Cardiac septum (tissue), 1 donor: ENCODE measurements at regions not wholly inside any gene's neighbourhood (a gene's known extent, or its start where the extent isn't known, plus 50 kb on each side); places are given as distances from the start of the nearest gene placed in this dataset.

Source experiments
- DNase-seq: peaks from one replicate; pipeline ENCODE4 v3.0.0-alpha.2; 2020; ENCODE audit warnings: low spot score
- intact Hi-C: fragments of 100-400 bp; cut with DNase I; formaldehyde crosslinking; loops from one replicate; pipeline ENCODE4 v1.14.0; 2022
- donor health status: DM: no; HTN: no; CAD: no.

DNA sequence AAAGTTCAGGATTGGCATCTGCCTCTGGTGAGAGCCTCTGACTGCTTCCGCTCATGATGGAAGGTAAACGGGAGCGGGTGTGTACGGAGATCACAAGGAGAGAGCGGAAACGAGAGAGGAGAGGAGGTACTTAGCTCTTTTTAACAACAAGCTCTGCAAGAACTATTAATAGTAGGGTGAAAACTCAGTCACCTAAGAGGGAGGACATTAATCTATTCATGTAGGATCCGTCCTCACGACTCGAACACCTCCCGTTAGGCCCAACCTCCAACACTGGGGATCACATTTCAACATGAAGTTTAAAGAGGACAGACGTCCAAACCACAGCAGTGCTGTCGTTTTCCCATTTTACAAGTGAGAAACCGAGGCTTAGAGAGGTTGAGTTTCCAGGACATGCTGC lies 173.7 kb downstream of the SLC28A3 start:
- intact Hi-C loops = no loop called here
- DNase-seq = no peak

DNA sequence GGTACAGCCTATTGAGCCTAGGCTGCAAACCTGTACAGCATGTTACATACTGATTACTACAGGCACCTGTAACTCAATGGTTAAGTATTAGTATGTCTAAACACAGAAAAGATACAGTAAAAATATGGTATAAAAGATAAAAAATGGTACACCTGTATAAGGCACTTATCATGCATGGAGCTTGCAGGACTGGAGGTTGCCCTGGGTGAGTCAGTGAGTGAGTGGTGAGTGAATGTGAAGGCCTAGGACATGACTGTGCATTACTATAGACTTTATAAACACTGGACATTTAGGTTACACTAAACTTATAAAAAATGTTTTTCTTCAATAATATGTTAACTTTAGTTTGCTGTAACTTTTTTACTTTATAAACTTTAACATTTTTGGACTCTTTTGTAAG lies 171.3 kb downstream of the SLC28A3 start:
- no peak for DNase-seq
- intact Hi-C loops = no loop called here

DNA sequence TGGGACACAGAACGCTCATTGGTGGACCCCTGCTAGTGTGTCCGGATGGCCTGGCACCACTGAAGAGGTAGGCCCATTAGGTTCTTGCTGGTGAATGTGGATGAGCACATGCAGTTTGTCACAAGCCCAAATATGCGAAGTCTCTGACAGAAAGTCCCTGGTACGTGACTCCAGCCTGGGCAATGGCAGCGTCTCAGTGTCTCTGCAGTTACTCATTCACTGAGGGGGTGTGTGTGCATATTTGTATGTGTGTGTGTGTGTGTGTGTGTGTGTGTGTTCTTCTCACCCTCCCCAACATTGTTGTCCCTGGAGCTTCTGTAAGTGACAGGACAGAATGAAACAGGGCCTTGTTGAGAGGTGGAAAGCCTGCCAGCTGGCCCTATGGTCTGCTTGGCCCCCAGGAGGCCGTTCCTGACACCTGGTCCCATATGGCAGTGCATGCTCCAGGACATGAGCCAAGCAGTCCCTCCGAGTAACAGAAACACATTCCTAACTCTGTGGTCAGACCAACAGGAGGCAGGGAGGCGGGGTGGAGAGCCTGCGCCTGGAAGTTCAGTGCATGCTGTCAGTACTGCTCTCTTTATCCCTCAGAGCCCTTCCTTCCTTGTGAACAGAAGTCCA lies 169.9 kb downstream of the SLC28A3 start:
- peak; percentile 90 for DNase-seq
- intact Hi-C loops = loop anchor here (2.0 to 5.0 kb wide), 3 partner anchors 108 to 233 kb away; partner anchors contain the start of genes HNRNPK and RMI1

DNA sequence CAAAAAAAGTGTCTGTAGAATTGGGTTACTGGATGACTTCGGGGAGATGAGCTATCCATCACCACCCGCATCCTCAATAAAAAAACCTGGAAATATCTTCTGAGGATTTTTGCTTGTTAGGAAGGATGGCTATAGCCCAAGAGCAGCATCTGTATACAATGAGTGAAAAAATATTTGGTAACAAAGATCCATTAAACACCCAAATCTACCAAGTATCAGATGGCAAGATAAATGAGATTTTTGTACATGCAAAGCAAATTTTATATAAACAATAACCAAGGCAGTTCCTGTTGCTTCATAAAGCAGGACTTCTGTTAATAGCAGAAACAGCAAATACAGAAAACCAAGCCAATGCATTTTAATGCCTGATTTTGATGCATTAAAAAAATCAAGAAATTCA lies 166.6 kb downstream of the SLC28A3 start:
- no peak for DNase-seq
- intact Hi-C loops = loop anchor here (5.0 kb wide), 2 partner anchors 192 to 237 kb away; partner anchors contain the start of genes HNRNPK and RMI1

DNA sequence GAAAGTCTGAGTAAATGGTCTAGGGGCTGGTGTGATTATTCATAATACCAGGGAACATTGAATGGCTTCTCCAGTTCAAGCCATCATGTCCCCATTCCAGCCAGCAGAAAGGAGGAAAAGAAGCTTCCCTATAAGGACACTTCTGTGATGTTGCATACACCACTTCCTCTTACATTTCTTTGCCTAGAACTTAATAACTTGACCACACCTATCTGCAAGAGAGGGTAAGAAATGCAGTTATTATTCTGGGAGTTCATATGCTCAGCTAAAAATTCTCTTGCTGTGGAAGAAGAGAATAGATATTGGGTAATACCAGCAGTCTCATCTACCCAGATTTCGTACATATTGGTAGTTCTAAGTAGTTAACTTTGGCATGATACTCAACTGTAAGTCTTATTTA lies 166.1 kb downstream of the SLC28A3 start:
- intact Hi-C loops = loop anchor here (5.0 kb wide), 2 partner anchors 192 to 237 kb away; partner anchors contain the start of genes HNRNPK and RMI1
- DNase-seq = no peak

DNA sequence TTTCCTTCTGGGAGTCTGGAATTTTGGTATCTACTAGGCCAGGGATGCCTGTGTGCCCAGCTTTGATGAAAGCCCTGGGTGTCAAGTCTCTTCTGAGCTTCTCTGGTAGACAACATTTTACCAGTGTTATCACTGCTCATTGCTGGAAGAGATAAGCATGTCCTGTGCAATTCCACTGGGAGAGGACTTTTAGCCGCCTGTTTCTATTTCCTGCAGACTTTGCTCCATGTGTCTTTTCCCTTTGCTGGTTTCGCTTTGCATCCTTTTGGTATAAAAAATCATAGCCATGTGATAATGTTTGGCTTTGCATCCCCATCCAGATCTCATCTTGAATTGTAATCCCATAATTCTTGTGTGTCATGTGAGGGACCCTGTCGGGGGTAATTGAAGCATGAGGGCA lies 163.2 kb downstream of the SLC28A3 start:
- DNase-seq = no peak
- intact Hi-C loops = no loop called here

DNA sequence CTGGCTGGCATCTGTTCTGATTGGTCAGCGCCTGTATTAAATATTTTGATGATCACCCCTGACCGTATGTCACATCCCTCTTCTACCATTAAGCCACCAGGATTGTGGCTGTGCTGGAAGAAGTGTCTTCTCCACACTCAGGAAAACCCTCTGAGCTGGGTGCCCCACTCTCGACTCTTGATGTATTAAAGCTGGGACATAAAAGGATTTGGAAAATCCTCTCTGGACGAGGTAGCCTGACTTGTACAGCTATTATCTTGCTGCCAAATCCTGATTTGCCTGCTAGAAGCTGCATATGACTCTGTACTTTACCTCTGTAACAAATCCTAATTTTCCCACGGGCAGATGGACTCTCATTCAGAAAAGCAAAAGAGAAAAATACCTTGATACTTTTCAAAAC lies 161.0 kb downstream of the SLC28A3 start:
- intact Hi-C loops = no loop called here
- DNase-seq = no peak

DNA sequence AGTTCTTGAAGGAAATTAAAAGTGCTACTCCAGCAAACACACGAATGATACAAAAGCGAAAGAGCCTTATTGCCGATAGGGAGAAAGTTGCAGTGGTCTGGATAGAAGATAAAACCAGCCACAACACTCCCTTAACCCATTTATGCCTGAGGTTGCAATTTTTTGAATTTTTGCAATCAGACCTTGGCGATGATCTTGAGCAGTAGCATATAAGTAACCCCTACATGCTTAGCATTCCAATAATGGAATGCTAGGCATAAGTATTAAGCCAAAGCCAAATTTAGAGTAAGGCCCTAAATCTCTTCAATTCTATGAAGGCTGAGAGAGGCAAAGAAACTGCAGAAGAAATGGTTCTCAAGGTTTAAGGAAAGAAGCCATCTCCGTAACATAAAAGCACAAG lies 153.5 kb downstream of the SLC28A3 start:
- DNase-seq = no peak
- intact Hi-C loops = no loop called here

DNA sequence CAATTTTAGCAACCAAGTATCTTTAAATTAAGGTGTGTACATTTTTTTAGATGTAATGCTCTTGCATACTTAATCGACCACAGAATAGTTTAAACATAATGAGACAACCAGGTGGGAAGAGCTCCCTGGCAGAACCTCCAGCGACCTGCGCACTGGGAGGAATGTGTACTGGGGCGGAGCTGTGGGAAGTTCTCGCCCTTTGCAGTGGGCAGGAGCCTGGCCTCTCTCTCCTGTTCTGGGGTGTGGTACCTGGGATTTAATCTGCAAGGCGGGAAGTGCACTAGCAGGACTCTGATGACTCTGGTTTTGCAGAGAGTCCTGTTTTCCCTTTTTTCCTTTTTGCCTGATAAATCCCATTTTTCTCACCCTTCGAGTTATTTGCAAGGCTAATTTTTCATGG lies 150.7 kb downstream of the SLC28A3 start:
- intact Hi-C loops = no loop called here
- no peak for DNase-seq

DNA sequence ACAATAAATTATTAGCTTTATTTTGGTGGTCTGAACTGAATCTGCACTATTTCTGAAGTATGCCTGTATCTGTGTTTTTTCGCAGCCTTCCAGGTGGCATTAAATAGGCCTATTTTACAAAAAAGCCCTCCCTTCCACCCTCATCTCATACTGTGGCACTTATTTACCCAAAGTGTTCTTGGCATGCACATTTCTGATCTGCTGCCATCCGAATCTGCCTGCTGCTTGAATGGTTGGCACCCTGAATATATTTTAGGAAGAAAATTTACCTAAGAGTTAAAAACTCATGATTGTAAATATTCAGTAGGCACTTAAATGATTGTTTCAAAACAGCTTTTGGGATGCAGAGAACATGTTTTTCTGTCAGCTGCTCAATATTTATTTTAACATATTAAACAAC lies 150.1 kb downstream of the SLC28A3 start:
- DNase-seq = no peak
- intact Hi-C loops = no loop called here

DNA sequence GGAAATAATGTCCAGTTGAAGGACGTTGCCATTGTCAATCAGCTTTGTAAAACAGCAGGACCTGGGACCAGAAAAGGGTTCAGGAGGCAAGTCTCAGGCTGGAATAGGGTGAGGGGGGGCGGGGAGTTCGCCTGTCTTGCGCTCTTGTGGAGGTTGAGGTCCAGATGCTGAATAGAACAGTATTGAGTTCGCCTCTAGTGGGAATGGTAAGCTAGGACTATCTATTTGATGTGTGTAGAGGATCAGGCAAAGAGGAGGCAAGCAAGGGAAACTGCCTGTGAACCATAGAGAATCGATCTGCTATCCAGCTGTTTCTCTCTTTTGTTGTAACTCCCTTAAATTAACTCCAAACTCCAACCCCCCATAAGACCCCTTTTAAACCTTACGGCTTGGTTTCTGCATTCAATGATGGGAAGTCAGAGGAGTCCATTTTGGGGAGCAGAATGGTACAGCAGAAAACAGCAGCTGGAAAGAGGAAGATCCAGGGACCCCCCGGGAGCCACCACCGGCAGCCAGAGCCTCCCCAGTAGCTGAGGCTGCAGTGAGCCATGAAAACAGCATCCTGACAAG lies 133.7 kb downstream of the SLC28A3 start:
- no peak for DNase-seq
- intact Hi-C loops = no loop called here

DNA sequence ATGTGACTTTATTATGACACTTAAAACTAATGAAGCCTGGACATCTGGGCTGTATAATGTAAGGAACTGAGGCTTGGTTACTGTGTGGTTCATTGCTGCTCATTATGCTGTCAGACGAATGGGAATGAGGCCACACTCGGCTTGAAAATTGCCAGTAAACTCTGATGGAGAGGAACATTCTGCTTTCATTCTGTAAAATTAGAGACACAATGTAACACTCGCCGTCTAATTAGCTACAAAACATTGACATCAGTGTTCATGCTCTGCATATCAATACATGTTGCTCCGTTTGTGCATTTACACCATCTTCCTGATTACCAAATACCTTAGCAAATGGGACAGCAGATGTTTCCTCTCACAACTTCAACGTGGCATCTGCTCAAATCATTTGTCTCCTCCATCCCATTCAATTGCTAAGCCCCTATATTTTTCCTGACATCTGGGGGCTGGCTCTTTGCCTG lies 133.0 kb downstream of the SLC28A3 start:
- intact Hi-C loops = no loop called here
- no peak for DNase-seq

DNA sequence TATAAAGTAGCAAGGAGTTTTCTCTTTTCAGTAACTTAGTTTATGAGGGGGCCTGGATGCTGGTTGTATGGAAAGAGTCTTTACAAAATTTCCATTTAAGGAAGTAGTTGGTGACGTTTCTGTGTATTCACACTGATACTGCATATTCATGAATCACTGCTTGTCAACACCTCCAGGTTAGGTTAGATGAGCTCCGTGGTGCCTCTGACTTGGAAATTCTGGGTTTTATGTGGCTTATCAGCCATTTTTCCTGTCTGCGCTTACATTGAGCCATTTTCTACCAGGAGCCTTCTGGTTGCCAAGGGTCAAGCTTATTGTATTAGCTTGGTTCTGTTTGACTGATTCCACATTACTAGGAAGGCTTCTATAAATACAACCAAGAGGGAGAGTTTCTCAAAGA lies 128.3 kb downstream of the SLC28A3 start:
- intact Hi-C loops = no loop called here
- DNase-seq = no peak

DNA sequence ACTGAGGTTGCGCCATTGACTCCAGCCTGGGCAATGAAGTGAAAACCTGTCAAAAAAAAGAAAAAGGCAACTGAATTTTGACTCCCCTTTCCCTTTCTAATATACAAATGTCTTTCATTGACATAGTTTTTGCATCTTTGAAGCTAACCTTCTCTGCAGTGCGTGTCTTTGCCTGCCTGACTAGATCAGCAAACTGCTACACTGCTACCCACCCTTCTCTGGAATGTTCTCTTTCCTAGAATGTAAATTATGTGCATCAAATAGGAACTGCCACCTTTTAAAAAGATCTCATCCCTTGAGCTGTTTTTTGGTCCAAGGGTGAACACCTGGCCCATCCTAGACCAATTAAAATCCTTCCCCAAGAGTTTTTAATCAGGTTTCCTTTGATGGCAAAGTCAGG lies 127.6 kb downstream of the SLC28A3 start:
- intact Hi-C loops = no loop called here
- DNase-seq = no peak

DNA sequence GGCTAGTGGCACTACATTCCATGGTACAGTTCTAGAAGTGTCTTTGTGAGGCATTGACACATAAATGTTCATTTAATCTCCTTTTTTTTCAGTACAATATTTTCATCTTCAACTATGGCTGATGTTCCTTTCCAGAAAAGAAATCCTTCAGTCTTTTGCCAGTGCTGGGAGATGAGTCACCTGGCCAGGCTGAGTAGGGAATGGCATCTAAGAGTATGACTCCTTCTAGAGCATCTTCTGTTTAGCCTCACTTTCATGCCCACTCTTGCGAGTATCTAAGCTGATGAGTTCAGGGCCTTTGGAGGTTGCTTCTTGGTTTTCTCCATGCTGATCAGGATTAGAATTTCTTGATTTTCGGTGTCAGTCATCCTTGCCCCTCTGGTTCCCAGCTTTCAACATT lies 124.4 kb downstream of the SLC28A3 start:
- DNase-seq = no peak

DNA sequence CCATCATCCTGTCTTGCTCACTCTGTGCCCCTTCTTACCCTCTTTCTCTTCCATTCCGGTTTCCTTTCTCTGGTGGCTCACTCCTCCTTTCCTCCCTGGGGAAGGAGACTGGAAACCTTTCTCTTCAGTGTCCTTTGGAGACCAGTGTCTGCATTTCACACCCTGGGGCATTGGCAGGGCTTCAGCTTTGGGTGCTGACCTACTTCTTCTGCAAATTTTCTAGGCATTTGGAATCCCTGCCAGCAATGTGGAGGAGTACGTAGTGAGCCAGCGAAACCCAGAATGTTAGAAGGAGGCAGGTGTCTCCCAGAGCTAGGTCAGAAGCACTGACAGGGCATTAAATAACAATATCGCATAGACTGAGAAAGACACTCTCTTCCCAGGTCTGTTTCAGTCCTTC lies 122.2 kb downstream of the SLC28A3 start:
- intact Hi-C loops = no loop called here
- DNase-seq = no peak

More for the DNA sequence above, 124.4 kb downstream of the SLC28A3 start:
- intact Hi-C loops = no loop called here

DNA sequence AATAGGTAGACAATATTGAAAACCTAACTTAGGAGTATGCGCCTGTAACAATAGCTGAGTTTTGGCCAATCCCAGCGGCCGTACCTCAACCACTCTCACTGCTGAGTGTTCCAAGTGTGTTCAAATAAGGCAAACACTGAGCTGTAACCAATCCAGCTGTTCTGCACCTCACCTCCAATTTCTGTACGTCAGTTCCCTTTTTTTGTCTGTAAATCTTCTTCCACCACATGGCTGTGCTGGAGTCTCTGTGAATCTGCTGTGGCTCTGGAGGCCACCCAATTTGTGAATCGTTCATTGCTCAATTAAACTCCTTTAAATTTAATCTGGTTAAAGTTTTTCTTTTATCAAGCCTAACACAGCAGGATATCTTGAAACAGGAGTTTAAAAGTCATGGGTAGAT lies 116.3 kb downstream of the SLC28A3 start:
- no peak for DNase-seq
- intact Hi-C loops = no loop called here
